ENCODE measurements at regions not wholly inside any gene's neighbourhood (a gene's known extent, or its start where the extent isn't known, plus 50 kb on each side); places are given as distances from the start of the nearest gene placed in this dataset.
"Not testable (repeated sequence)": the region's sequence is repeated elsewhere in the genome, so short reads cannot be mapped to it uniquely, and the experiment has no call there.

DNA sequence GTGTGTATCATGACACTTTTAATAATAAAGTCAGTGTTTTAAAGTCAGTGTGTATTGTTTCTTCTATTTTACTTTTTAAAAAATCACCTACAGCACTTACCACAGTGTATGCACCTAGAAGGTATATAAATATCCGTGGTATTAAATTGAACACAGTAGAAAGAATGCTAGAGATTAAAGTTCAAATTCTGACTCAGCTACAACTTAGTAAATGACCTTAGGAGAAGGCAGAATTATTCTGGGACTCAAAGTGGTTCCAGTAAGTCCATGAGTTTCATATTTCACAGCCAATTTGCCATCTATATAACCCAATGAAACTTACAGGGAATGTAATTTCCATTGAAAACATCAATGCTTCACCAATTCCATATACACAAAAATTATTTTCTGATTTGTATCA is 52.7 kb upstream of the MAP4 start:
- no peak overlapping the region for H2AFZ ChIP-seq (ENCODE audit: low read length)
- no peaks in the 10 kb centered on the region for H3K23me2 ChIP-seq (ENCODE audit: insufficient read length, low read depth, low read length, poor library complexity, severe bottlenecking)
- no peak overlapping the region for H3K14ac ChIP-seq (ENCODE audit: insufficient read depth, low read length)
- H2BK120ac ChIP-seq (ENCODE audit: low read depth, low read length, poor library complexity, severe bottlenecking): no peak overlapping the region
- no peaks in the 10 kb centered on the region for H3K9me3 ChIP-seq (ENCODE audit: control insufficient read depth, low read depth, low read length)
- WGBS (ENCODE audit: extremely low coverage, insufficient read length, low lambda C conversion rate): no CpG with 5 or more reads among the region's 1 CpG
- H3K4me2 ChIP-seq (ENCODE audit: insufficient read depth, insufficient read length, low read length): no peak overlapping the region
- H3K27ac ChIP-seq (ENCODE audit: insufficient read length, low read depth, low read length): no peak overlapping the region
- H3K79me1 ChIP-seq (ENCODE audit: insufficient read depth, low read depth, low read length, poor library complexity, severe bottlenecking): peaks cover 7% of the 10 kb centered on the region
- no peak overlapping the region for H2BK15ac ChIP-seq (ENCODE audit: low read depth, low read length)
- peaks cover 9 to 22% (median 18%) of the 10 kb centered on the region in 3 experiments; a peak in 6 of 7 replicates for H3K36me3 Mint-ChIP-seq (ENCODE audit: insufficient read depth in 1 of 3, low read depth in 3 of 3)
- no peak overlapping the region for H3K56ac ChIP-seq (ENCODE audit: insufficient read length, low read depth, low read length)
- no peaks in the 10 kb centered on the region for H3K4me1 Mint-ChIP-seq
- no peak overlapping the region for H4K5ac ChIP-seq (ENCODE audit: insufficient read length, low read depth, low read length)
- H3K4me1 ChIP-seq (ENCODE audit: insufficient read depth, low read length): no peaks in the 10 kb centered on the region
- no peak overlapping the region for H2AK5ac ChIP-seq (ENCODE audit: insufficient read length, low read length)
- H3K27me3 Mint-ChIP-seq (ENCODE audit: low read depth): no peaks in the 10 kb centered on the region
- no peak for DNase-seq
- no peaks in the 10 kb centered on the region for H3K9me3 Mint-ChIP-seq
- H3K4ac ChIP-seq (ENCODE audit: low read depth, low read length): no peak overlapping the region
- H3K9ac ChIP-seq (ENCODE audit: extremely low read depth, insufficient read length, low read length): no peak overlapping the region
- peaks cover 27% of the 10 kb centered on the region; the same call in 1 of the 2 replicates for H3K79me2 ChIP-seq (ENCODE audit: insufficient read depth, low read length)
- H3K27me3 ChIP-seq (ENCODE audit: insufficient read depth, low read length): no peaks in the 10 kb centered on the region
- H3K27ac Mint-ChIP-seq: peak overlapping the region in 1 of 3 experiments; percentile 44; a peak in 1 of 7 replicates
- no peak overlapping the region for H2BK5ac ChIP-seq (ENCODE audit: insufficient read length, low read length)
- H3K18ac ChIP-seq (ENCODE audit: insufficient read length, low read depth, low read length): no peak overlapping the region
- H4K20me1 ChIP-seq (ENCODE audit: control insufficient read depth, insufficient read depth, insufficient read length): no peaks in the 10 kb centered on the region
- H3K4me3 Mint-ChIP-seq: no peak overlapping the region
- TF ChIP-seq, protein P1, sequence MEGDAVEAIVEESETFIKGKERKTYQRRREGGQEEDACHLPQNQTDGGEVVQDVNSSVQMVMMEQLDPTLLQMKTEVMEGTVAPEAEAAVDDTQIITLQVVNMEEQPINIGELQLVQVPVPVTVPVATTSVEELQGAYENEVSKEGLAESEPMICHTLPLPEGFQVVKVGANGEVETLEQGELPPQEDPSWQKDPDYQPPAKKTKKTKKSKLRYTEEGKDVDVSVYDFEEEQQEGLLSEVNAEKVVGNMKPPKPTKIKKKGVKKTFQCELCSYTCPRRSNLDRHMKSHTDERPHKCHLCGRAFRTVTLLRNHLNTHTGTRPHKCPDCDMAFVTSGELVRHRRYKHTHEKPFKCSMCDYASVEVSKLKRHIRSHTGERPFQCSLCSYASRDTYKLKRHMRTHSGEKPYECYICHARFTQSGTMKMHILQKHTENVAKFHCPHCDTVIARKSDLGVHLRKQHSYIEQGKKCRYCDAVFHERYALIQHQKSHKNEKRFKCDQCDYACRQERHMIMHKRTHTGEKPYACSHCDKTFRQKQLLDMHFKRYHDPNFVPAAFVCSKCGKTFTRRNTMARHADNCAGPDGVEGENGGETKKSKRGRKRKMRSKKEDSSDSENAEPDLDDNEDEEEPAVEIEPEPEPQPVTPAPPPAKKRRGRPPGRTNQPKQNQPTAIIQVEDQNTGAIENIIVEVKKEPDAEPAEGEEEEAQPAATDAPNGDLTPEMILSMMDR (conservative IDR thresholded peaks at IDR 0.05): no peak
- H2BK12ac ChIP-seq (ENCODE audit: insufficient read length, low read depth, low read length): no peak overlapping the region
- no peak overlapping the region for H3T11ph ChIP-seq (ENCODE audit: low read length)
- no peak overlapping the region for H4K91ac ChIP-seq (ENCODE audit: insufficient read length, low read depth, low read length)
- H3K23ac ChIP-seq (ENCODE audit: insufficient read length, low read depth, low read length): no peak overlapping the region
- no peak overlapping the region for H4K8ac ChIP-seq (replicated peaks; ENCODE audit: insufficient read length, low read depth, low read length)
- no peak overlapping the region for H2BK20ac ChIP-seq (ENCODE audit: low read depth, low read length, poor library complexity, severe bottlenecking)

DNA sequence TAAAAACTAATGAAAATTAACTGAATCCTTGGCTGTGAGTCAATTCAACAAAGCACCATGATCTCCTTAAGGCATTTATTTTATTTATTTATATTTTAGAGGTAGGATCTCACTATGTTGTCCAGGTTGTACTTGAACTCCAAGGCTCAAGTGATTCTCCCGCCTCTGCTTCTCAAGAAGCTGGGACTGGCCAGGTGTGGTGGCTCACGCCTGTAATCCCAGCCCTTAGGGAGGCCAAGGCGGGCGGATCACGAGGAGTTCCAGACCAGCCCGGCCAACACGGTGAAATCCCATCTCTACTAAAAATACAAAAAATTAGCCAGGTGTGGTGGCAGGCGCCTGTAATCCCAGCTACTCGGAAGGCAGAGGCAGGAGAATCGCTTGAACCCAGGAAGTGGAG is 52.1 kb upstream of the MAP4 start:
- not testable (repeated sequence) for H3K4me1 ChIP-seq (ENCODE audit: insufficient read depth, low read length); H3T11ph ChIP-seq (ENCODE audit: low read length); H3K4me1 Mint-ChIP-seq; H2BK12ac ChIP-seq (ENCODE audit: insufficient read length, low read depth, low read length); H3K27me3 Mint-ChIP-seq (ENCODE audit: low read depth); H2AFZ ChIP-seq (ENCODE audit: low read length); H3K18ac ChIP-seq (ENCODE audit: insufficient read length, low read depth, low read length); H3K79me1 ChIP-seq (ENCODE audit: insufficient read depth, low read depth, low read length, poor library complexity, severe bottlenecking); H3K56ac ChIP-seq (ENCODE audit: insufficient read length, low read depth, low read length); H2BK5ac ChIP-seq (ENCODE audit: insufficient read length, low read length); H4K91ac ChIP-seq (ENCODE audit: insufficient read length, low read depth, low read length); H3K23ac ChIP-seq (ENCODE audit: insufficient read length, low read depth, low read length); H4K20me1 ChIP-seq (ENCODE audit: control insufficient read depth, insufficient read depth, insufficient read length); H3K9me3 ChIP-seq (ENCODE audit: control insufficient read depth, low read depth, low read length); H3K4me3 Mint-ChIP-seq; H3K4ac ChIP-seq (ENCODE audit: low read depth, low read length); H3K4me2 ChIP-seq (ENCODE audit: insufficient read depth, insufficient read length, low read length); H3K14ac ChIP-seq (ENCODE audit: insufficient read depth, low read length); H2BK15ac ChIP-seq (ENCODE audit: low read depth, low read length); H3K27me3 ChIP-seq (ENCODE audit: insufficient read depth, low read length); H4K8ac ChIP-seq (replicated peaks; ENCODE audit: insufficient read length, low read depth, low read length); H4K5ac ChIP-seq (ENCODE audit: insufficient read length, low read depth, low read length); DNase-seq; H2BK20ac ChIP-seq (ENCODE audit: low read depth, low read length, poor library complexity, severe bottlenecking); H3K9ac ChIP-seq (ENCODE audit: extremely low read depth, insufficient read length, low read length); H3K27ac ChIP-seq (ENCODE audit: insufficient read length, low read depth, low read length); H3K23me2 ChIP-seq (ENCODE audit: insufficient read length, low read depth, low read length, poor library complexity, severe bottlenecking); H3K9me3 Mint-ChIP-seq; H3K27ac Mint-ChIP-seq; H2AK5ac ChIP-seq (ENCODE audit: insufficient read length, low read length); H2BK120ac ChIP-seq (ENCODE audit: low read depth, low read length, poor library complexity, severe bottlenecking)
- peaks cover 27% of the 10 kb centered on the region; the same call in 1 of the 2 replicates for H3K79me2 ChIP-seq (ENCODE audit: insufficient read depth, low read length)
- WGBS (ENCODE audit: extremely low coverage, insufficient read length, low lambda C conversion rate): no CpG with 5 or more reads among the region's 10 CpGs
- peaks cover 12 to 26% (median 21%) of the 10 kb centered on the region in 3 experiments for H3K36me3 Mint-ChIP-seq (ENCODE audit: insufficient read depth in 1 of 3, low read depth in 3 of 3)
